Common myeloid progenitor, CD34-positive (primary cell): ENCODE measurements at regions not wholly inside any gene's neighbourhood (a gene's known extent, or its start where the extent isn't known, plus 50 kb on each side); places are given as distances from the start of the nearest gene placed in this dataset.

Experiments
- CTCF ChIA-PET: fragments of 350-600 bp; sonication (Branson Sonifier 250); formaldehyde crosslinking; loops from one replicate; lab custom pipeline; 2021; ENCODE audit warnings: antibody characterized with exemption; lab: Charles Lee
- POLR2A ChIA-PET: fragments of 350-600 bp; sonication (Branson Sonifier 250); formaldehyde crosslinking; loops from one replicate; lab custom pipeline; 2021; ENCODE audit warnings: antibody characterized with exemption; lab: Charles Lee
- DNase-seq, 3 donors: peaks; one replicate each; pipeline versions ENCODE4 v3.0.0 to v3.0.0-alpha.2; 2013
- H3K27ac ChIP-seq, 2 experiments: 1 replicate in 1 of 2; 2 replicates in 1 of 2; pipeline ENCODE4 v1.7.0; 2013; ENCODE audit warnings: inconsistent platforms in 2 of 2, low read length in 2 of 2, mild to moderate bottlenecking in 2 of 2, low read depth in 1 of 2, moderate library complexity in 1 of 2; ENCODE audit not compliant: severe bottlenecking in 2 of 2, insufficient read depth in 1 of 2, poor library complexity in 1 of 2
- H3K27me3 ChIP-seq, 5 experiments: replicated peaks in 2 of 5; 1 replicate in 3 of 5; 2 replicates in 2 of 5; pipeline versions ENCODE4 v1.6.1 to v1.7.0; 2013; ENCODE audit warnings: low read length in 4 of 5, mild to moderate bottlenecking in 2 of 5, moderate library complexity in 2 of 5, inconsistent platforms in 1 of 5; ENCODE audit not compliant: insufficient read depth in 5 of 5, control insufficient read depth in 4 of 5
- H3K36me3 ChIP-seq, 4 experiments: 1 replicate in 2 of 4; 2 replicates in 2 of 4; pipeline versions ENCODE4 v1.6.1 to v1.7.0; 2013; ENCODE audit warnings: low read length in 3 of 4, control low read depth in 1 of 4, mild to moderate bottlenecking in 1 of 4; ENCODE audit not compliant: control insufficient read depth in 4 of 4, insufficient read depth in 4 of 4
- H3K4me1 ChIP-seq, 4 experiments: 1 replicate in 3 of 4; 2 replicates in 1 of 4; pipeline versions ENCODE4 v1.6.1 to v1.7.1; 2013; ENCODE audit warnings: low read length in 3 of 4, mild to moderate bottlenecking in 3 of 4, control low read depth in 1 of 4, inconsistent platforms in 1 of 4, moderate library complexity in 1 of 4; ENCODE audit not compliant: control insufficient read depth in 4 of 4, insufficient read depth in 4 of 4; ENCODE audit errors: control extremely low read depth in 1 of 4
- H3K4me3 ChIP-seq, 7 experiments: 1 replicate in 4 of 7; 2 replicates in 3 of 7; pipeline versions ENCODE4 v1.5.1 to v1.7.0; 2013; ENCODE audit warnings: mild to moderate bottlenecking in 7 of 7, low read length in 6 of 7, moderate library complexity in 6 of 7, inconsistent platforms in 2 of 7, low read depth in 2 of 7, control low read depth in 1 of 7; ENCODE audit not compliant: insufficient read depth in 4 of 7, control insufficient read depth in 1 of 7; ENCODE audit errors: extremely low read depth in 1 of 7
- H3K9me3 ChIP-seq, 5 experiments: 1 replicate in 4 of 5; 2 replicates in 1 of 5; pipeline versions ENCODE4 v1.6.1 to v1.7.1; 2013; ENCODE audit warnings: low read length in 4 of 5, mild to moderate bottlenecking in 2 of 5, inconsistent platforms in 1 of 5, low read depth in 1 of 5, moderate library complexity in 1 of 5; ENCODE audit not compliant: control insufficient read depth in 4 of 5, insufficient read depth in 2 of 5; ENCODE audit errors: control extremely low read depth in 1 of 5
- WGBS: methylation state at CpG from one replicate; pipeline ENCODE4 v1.1.5; 2013; ENCODE audit not compliant: insufficient coverage; 5-methylcytosine and 5-hydroxymethylcytosine counted together

- no peaks in the 10 kb centered on the region for H3K4me1 ChIP-seq
- no peak overlapping the region for H3K27ac ChIP-seq
- 93% methylated on average over 13 of the region's 13 CpGs for WGBS
- peaks cover 0 to 3% (median 0%) of the 10 kb centered on the region in 5 experiments for H3K27me3 ChIP-seq
- POLR2A ChIA-PET, result no interaction called here
- H3K4me3 ChIP-seq, result no peak overlapping the region
- no peaks in the 10 kb centered on the region for H3K36me3 ChIP-seq
- DNase-seq, result no peak
- no peaks in the 10 kb centered on the region for H3K9me3 ChIP-seq
- CTCF ChIA-PET, result no interaction called here
Observed at GRCh38 chr22:49181431-49181830, 646.2 kb downstream of the BRD1 start.

DNA sequence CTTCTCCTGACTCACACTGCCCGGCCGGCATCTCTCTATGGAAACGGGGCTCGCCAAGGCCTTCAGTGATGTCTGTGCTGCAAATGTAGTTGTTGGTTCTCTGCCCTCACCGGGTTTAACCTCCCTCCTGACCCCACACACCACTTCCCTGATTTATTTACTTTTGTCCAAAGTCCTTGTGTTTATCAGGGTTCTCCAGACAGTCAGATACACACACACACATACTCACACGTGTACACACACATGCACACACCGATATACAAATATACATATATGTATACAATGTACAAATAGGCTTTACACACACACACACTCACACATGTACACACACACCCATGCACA lies 647.0 kb downstream of the BRD1 start:
- 96% methylated on average over 4 of the region's 7 CpGs for WGBS
- Histone ChIP-seq H3K27ac (no peak overlapping the region), H3K4me1 (no peaks in the 10 kb centered on the region), H3K4me3 (no peak overlapping the region), H3K9me3 (no peaks in the 10 kb centered on the region), H3K27me3 (peaks cover 0 to 8% (median 0%) of the 10 kb centered on the region in 5 experiments), H3K36me3 (no peaks in the 10 kb centered on the region)
- POLR2A ChIA-PET, result no interaction called here
- DNase-seq, result no peak
- CTCF ChIA-PET, result no interaction called here

DNA sequence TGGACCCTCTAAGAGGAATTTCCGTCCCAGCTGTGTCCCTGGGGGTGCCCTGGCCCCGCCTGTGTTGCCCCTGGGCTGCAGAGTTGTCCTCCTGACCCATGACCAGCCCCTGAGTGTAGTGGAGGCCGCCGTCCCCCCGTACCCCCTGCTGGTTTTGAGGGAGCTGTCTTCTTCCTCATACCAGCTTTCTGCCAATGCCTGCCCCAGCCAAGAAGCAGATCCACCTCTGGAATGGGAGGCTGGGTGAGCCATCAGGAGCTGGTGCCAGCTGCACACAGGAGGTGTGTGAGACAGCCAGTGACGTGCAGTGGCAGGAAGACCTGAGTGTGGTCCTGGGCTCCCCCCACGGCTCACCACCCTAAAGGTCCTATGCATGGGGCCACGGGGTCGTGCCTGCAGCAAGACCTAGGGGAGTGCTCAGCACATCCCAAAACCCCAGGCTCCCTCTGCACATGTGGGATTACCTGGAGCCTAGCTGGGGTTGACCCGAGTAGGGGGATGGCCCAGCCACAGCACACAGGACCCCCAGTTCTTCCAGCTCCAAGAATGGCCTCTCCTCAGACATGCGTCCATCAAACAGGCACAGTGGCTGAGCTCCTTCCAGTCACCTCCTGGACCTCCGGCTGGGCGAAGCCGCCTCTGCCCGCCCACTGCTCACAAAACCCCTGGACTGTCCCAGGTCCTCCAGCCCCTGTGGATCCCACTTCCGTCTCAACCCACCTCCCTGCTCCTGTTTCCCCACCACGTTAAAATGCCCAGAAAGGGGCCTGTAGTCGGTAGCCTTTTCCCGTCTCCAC lies 647.6 kb downstream of the BRD1 start:
- no peaks in the 10 kb centered on the region for H3K4me1 ChIP-seq
- no peaks in the 10 kb centered on the region for H3K9me3 ChIP-seq
- 88% methylated on average over 16 of the region's 19 CpGs for WGBS
- H3K27ac ChIP-seq, result no peak overlapping the region
- no peak overlapping the region for H3K4me3 ChIP-seq
- no peaks in the 10 kb centered on the region for H3K36me3 ChIP-seq
- DNase-seq, result no peak
- peaks cover 0 to 9% (median 0%) of the 10 kb centered on the region in 5 experiments for H3K27me3 ChIP-seq
- POLR2A ChIA-PET, result no interaction called here
- CTCF ChIA-PET, result no interaction called here

DNA sequence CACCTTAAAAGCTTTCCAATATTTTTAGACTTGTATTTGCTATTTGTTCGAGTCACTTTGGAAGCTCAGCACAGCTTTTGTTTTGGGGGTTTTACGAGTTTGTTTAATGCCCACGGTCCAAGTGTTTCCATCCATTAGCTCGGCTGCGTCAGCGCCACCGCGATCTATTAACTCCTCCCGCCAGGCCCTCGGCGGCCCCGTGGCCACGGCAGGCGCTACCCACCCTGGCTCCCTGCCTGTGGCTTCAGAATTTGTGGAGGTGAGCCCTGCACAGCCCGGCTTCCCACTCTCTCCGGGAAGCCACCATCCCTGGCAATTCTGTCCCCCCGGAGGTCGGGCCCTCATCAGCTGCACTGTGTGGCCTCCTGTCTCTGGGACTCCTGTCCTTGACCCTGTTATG lies 648.5 kb downstream of the BRD1 start:
- POLR2A ChIA-PET, result no interaction called here

GRCh38 chr22:49178246-49179005 lies 649.2 kb downstream of the BRD1 start:
- CTCF ChIA-PET, result no interaction called here
- no peak for DNase-seq
- no peaks in the 10 kb centered on the region for H3K36me3 ChIP-seq
- POLR2A ChIA-PET, result no interaction called here
- no peaks in the 10 kb centered on the region for H3K9me3 ChIP-seq
- 90% methylated on average over 26 of the region's 26 CpGs for WGBS
- H3K4me3 ChIP-seq, result no peak overlapping the region
- H3K27ac ChIP-seq, result no peak overlapping the region
- no peaks in the 10 kb centered on the region for H3K4me1 ChIP-seq
- H3K27me3 ChIP-seq, result peaks cover 0 to 11% (median 0%) of the 10 kb centered on the region in 5 experiments

More for the DNA sequence above, 648.5 kb downstream of the BRD1 start:
- Histone ChIP-seq H3K4me3 (no peak overlapping the region), H3K9me3 (no peaks in the 10 kb centered on the region), H3K4me1 (no peaks in the 10 kb centered on the region), H3K36me3 (no peaks in the 10 kb centered on the region), H3K27me3 (peaks cover 0 to 12% (median 0%) of the 10 kb centered on the region in 5 experiments), H3K27ac (no peak overlapping the region)
- CTCF ChIA-PET, result no interaction called here
- 93% methylated on average over 18 of the region's 18 CpGs for WGBS
- DNase-seq, result no peak

GRCh38 chr22:49177666-49178065 lies 650.0 kb downstream of the BRD1 start:
- ChIA-PET POLR2A (no interaction called here), CTCF (no interaction called here)
- 92% methylated on average over 12 of the region's 12 CpGs for WGBS

DNA sequence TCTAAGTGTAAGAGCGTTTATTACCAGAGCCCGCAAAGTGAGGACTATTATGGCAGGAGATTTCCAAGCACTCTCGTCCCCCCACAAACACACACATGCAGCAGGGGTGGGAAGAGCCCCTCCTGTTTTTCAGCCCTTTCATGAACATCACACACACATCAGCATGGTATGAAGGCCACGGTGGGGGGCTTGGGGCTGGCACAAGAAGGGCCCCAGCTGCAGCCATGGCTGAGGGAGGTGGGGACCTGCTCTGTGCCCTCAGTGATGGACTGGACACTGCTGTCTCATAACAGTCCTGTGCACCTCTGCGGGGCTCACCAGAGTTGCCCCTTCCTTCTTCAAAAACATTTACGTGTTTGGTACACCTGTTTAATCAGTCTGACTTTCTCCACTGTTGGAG lies 650.7 kb downstream of the BRD1 start:
- H3K9me3 ChIP-seq, result peaks cover 0 to 2% (median 0%) of the 10 kb centered on the region in 5 experiments
- ChIA-PET CTCF (no interaction called here), POLR2A (no interaction called here)
- no peak overlapping the region for H3K27ac ChIP-seq
- H3K36me3 ChIP-seq, result no peaks in the 10 kb centered on the region
- WGBS, result 94% methylated on average over 6 of the region's 6 CpGs
- H3K4me1 ChIP-seq, result no peaks in the 10 kb centered on the region
- DNase-seq, result no peak
- H3K27me3 ChIP-seq, result peaks cover 0 to 11% (median 0%) of the 10 kb centered on the region in 5 experiments
- H3K4me3 ChIP-seq, result no peak overlapping the region

More at GRCh38 chr22:49177666-49178065, 650.0 kb downstream of the BRD1 start:
- Histone ChIP-seq H3K4me1 (no peaks in the 10 kb centered on the region), H3K36me3 (no peaks in the 10 kb centered on the region), H3K9me3 (no peaks in the 10 kb centered on the region), H3K27me3 (peaks cover 0 to 11% (median 0%) of the 10 kb centered on the region in 5 experiments), H3K4me3 (no peak overlapping the region), H3K27ac (no peak overlapping the region)
- DNase-seq, result no peak
